LNCaP clone FGC (cell line): ENCODE measurements at regions not wholly inside any gene's neighbourhood (a gene's known extent, or its start where the extent isn't known, plus 50 kb on each side); places are given as distances from the start of the nearest gene placed in this dataset.

Source experiments
- DNase-seq: peaks from one replicate; pipeline ENCODE4 v3.0.0-alpha.2; 2011; ENCODE audit warnings: low read depth
- H3K4me3 ChIP-seq: 2 replicates; pipeline ENCODE4 v1.5.1; 2011; ENCODE audit warnings: mild to moderate bottlenecking, low read depth, low read length, control low read depth
- CTCF ChIP-seq: IDR thresholded peaks from 2 replicates; pipeline ENCODE4 v1.5.1; 2012; ENCODE audit warnings: mild to moderate bottlenecking; ENCODE audit not compliant: control insufficient read depth, insufficient read depth; ENCODE audit errors: extremely low read depth

- H3K4me3 ChIP-seq, result no peak overlapping the region
- peak; percentile 93 for DNase-seq
Measured at GRCh38 chr16:85350973-85351372, 238.7 kb upstream of the CIBAR2 start.

GRCh38 chr16:85353013-85353412, 240.7 kb upstream of the CIBAR2 start:
- H3K4me3 ChIP-seq, result no peak overlapping the region
- DNase-seq, result no peak
- no peak for TF ChIP-seq CTCF

More at GRCh38 chr16:85350973-85351372, 238.7 kb upstream of the CIBAR2 start:
- TF ChIP-seq CTCF, result no peak

- TF ChIP-seq CTCF, result no peak
- DNase-seq, result no peak
Measured at GRCh38 chr16:85353839-85354685, 241.8 kb upstream of the CIBAR2 start.

GRCh38 chr16:85354686-85355514, 242.6 kb upstream of the CIBAR2 start:
- DNase-seq, result no peak
- TF ChIP-seq CTCF, result no peak
- H3K4me3 ChIP-seq, result no peak overlapping the region

More at GRCh38 chr16:85353839-85354685, 241.8 kb upstream of the CIBAR2 start:
- no peak overlapping the region for H3K4me3 ChIP-seq

- H3K4me3 ChIP-seq, result no peak overlapping the region
- DNase-seq, result no peak
- TF ChIP-seq CTCF, result no peak
Measured at GRCh38 chr16:85355515-85355837, 243.2 kb upstream of the CIBAR2 start.

GRCh38 chr16:85356157-85356556, 243.9 kb upstream of the CIBAR2 start:
- no peak for TF ChIP-seq CTCF
- no peak overlapping the region for H3K4me3 ChIP-seq
- DNase-seq, result no peak
